H9 (cell line): ENCODE measurements at regions not wholly inside any gene's neighbourhood (a gene's known extent, or its start where the extent isn't known, plus 50 kb on each side); places are given as distances from the start of the nearest gene placed in this dataset.
A peak's percentile ranks its signal among the peaks of the same experiment; 100 is the strongest.

Experiments
- DNase-seq: peaks from one replicate; pipeline ENCODE4 v3.0.0-alpha.2; 2017
- H2AFZ ChIP-seq: one replicate; pipeline ENCODE4 v1.6.1; 2013; ENCODE audit warnings: mild to moderate bottlenecking, low read length, control low read depth, moderate library complexity
- H2AK5ac ChIP-seq: 2 replicates; pipeline ENCODE4 v1.6.1; 2013; ENCODE audit warnings: low read length, control low read depth, mixed read lengths; ENCODE audit not compliant: insufficient read length
- H2BK120ac ChIP-seq: one replicate; pipeline ENCODE4 v1.6.1; 2013; ENCODE audit warnings: low read depth, mild to moderate bottlenecking, low read length, control low read depth, inconsistent platforms; ENCODE audit not compliant: poor library complexity, severe bottlenecking
- H2BK12ac ChIP-seq: 2 replicates; pipeline ENCODE4 v1.6.1; 2013; ENCODE audit warnings: low read length, control low read depth, mixed read lengths, low read depth; ENCODE audit not compliant: insufficient read length
- H2BK15ac ChIP-seq: 2 replicates; pipeline ENCODE4 v1.6.1; 2013; ENCODE audit warnings: low read depth, low read length, control low read depth
- H2BK20ac ChIP-seq: one replicate; pipeline ENCODE4 v1.6.1; 2013; ENCODE audit warnings: low read depth, mild to moderate bottlenecking, low read length, control low read depth, inconsistent platforms; ENCODE audit not compliant: poor library complexity, severe bottlenecking
- H2BK5ac ChIP-seq: 2 replicates; pipeline ENCODE4 v1.6.1; 2013; ENCODE audit warnings: low read length, control low read depth, mixed read lengths; ENCODE audit not compliant: insufficient read length
- H3K14ac ChIP-seq: 2 replicates; pipeline ENCODE4 v1.6.1; 2013; ENCODE audit warnings: low read length, control low read depth; ENCODE audit not compliant: insufficient read depth
- H3K18ac ChIP-seq: 2 replicates; pipeline ENCODE4 v1.6.1; 2013; ENCODE audit warnings: low read depth, mild to moderate bottlenecking, mixed read lengths, low read length, control low read depth; ENCODE audit not compliant: insufficient read length
- H3K23ac ChIP-seq: 2 replicates; pipeline ENCODE4 v1.6.1; 2013; ENCODE audit warnings: low read length, control low read depth, mixed read lengths, low read depth; ENCODE audit not compliant: insufficient read length
- H3K23me2 ChIP-seq: 2 replicates; pipeline ENCODE4 v1.6.1; 2013; ENCODE audit warnings: low read depth, mild to moderate bottlenecking, mixed read lengths, low read length, control low read depth; ENCODE audit not compliant: insufficient read length, poor library complexity, severe bottlenecking
- H3K27ac ChIP-seq: 2 replicates; pipeline ENCODE4 v1.5.1; 2013; ENCODE audit warnings: low read length, control low read depth, mixed read lengths, low read depth; ENCODE audit not compliant: insufficient read length
- H3K27me3 ChIP-seq: 2 replicates; pipeline ENCODE4 v1.6.1; 2013; ENCODE audit warnings: low read length, control low read depth, inconsistent platforms; ENCODE audit not compliant: insufficient read depth
- H3K4ac ChIP-seq: 2 replicates; pipeline ENCODE4 v1.6.1; 2013; ENCODE audit warnings: low read depth, mild to moderate bottlenecking, control low read depth, inconsistent platforms, low read length, moderate library complexity
- H3K4me1 ChIP-seq: 2 replicates; pipeline ENCODE4 v1.6.1; 2013; ENCODE audit warnings: low read length, control low read depth, inconsistent platforms; ENCODE audit not compliant: insufficient read depth
- H3K4me2 ChIP-seq: 2 replicates; pipeline ENCODE4 v1.6.1; 2013; ENCODE audit warnings: low read length, control low read depth, mixed read lengths; ENCODE audit not compliant: insufficient read length, insufficient read depth
- H3K56ac ChIP-seq: 2 replicates; pipeline ENCODE4 v1.6.1; 2013; ENCODE audit warnings: low read depth, mild to moderate bottlenecking, mixed read lengths, low read length, control low read depth; ENCODE audit not compliant: insufficient read length
- H3K79me1 ChIP-seq: 2 replicates; pipeline ENCODE4 v1.6.1; 2013; ENCODE audit warnings: low read depth, mild to moderate bottlenecking, moderate library complexity, low read length, control low read depth, inconsistent platforms; ENCODE audit not compliant: insufficient read depth, poor library complexity, severe bottlenecking
- H3K79me2 ChIP-seq: 2 replicates; pipeline ENCODE4 v1.6.1; 2013; ENCODE audit warnings: low read length, control low read depth, inconsistent platforms; ENCODE audit not compliant: insufficient read depth
- H3K9ac ChIP-seq: 2 replicates; pipeline ENCODE4 v1.6.1; 2013; ENCODE audit warnings: low read length, control low read depth, mixed read lengths; ENCODE audit not compliant: insufficient read length; ENCODE audit errors: extremely low read depth
- H3K9me3 ChIP-seq: one replicate; pipeline ENCODE4 v1.6.1; 2013; ENCODE audit warnings: low read depth, low read length, inconsistent platforms; ENCODE audit not compliant: control insufficient read depth
- H3T11ph ChIP-seq: one replicate; pipeline ENCODE4 v1.6.1; 2013; ENCODE audit warnings: mild to moderate bottlenecking, low read length, control low read depth, inconsistent platforms
- H4K20me1 ChIP-seq: one replicate; pipeline ENCODE4 v1.6.1; 2013; ENCODE audit not compliant: control insufficient read depth, insufficient read length, insufficient read depth
- H4K5ac ChIP-seq: 2 replicates; pipeline ENCODE4 v1.6.1; 2013; ENCODE audit warnings: low read depth, mild to moderate bottlenecking, mixed read lengths, low read length, control low read depth; ENCODE audit not compliant: insufficient read length
- H4K8ac ChIP-seq: replicated peaks from 2 replicates; pipeline ENCODE4 v1.6.1; 2013; ENCODE audit warnings: low read length, control low read depth, mixed read lengths, low read depth; ENCODE audit not compliant: insufficient read length
- H4K91ac ChIP-seq: 2 replicates; pipeline ENCODE4 v1.6.1; 2013; ENCODE audit warnings: low read depth, mild to moderate bottlenecking, moderate library complexity, mixed read lengths, low read length, control low read depth; ENCODE audit not compliant: insufficient read length
- H3K27ac Mint-ChIP-seq, 3 experiments: 2 replicates in 2 of 3; 3 replicates in 1 of 3; pipeline ENCODE4 v1.8.0; 2020 to 2021; ENCODE audit warnings: mixed read lengths in 3 of 3, mild to moderate bottlenecking in 1 of 3, moderate library complexity in 1 of 3
- H3K27me3 Mint-ChIP-seq: 2 replicates; pipeline ENCODE4 v1.8.0; 2021; ENCODE audit warnings: low read depth, mild to moderate bottlenecking, moderate library complexity, mixed read lengths
- H3K36me3 Mint-ChIP-seq, 3 experiments: 2 replicates in 2 of 3; 3 replicates in 1 of 3; pipeline ENCODE4 v1.8.0; 2020 to 2021; ENCODE audit warnings: low read depth in 3 of 3, mixed read lengths in 3 of 3; ENCODE audit not compliant: insufficient read depth in 1 of 3
- H3K4me1 Mint-ChIP-seq, 2 experiments: 2 replicates each; pipeline ENCODE4 v1.8.0; 2020; ENCODE audit warnings: mixed read lengths in 2 of 2
- H3K4me3 Mint-ChIP-seq, 2 experiments: 2 replicates in 1 of 2; 3 replicates in 1 of 2; pipeline ENCODE4 v1.8.0; 2020 to 2021; ENCODE audit warnings: mild to moderate bottlenecking in 2 of 2, mixed read lengths in 2 of 2, moderate library complexity in 1 of 2
- H3K9me3 Mint-ChIP-seq, 2 experiments: 2 replicates in 1 of 2; 3 replicates in 1 of 2; pipeline ENCODE4 v1.8.0; 2020; ENCODE audit warnings: mild to moderate bottlenecking in 2 of 2, mixed read lengths in 2 of 2, moderate library complexity in 1 of 2
- CTCF ChIP-seq: fragments of 200-600 bp; sonication (generic); conservative IDR thresholded peaks from 3 replicates; pipeline ENCODE4 v1.8.0; 2021; ENCODE audit warnings: antibody characterized with exemption, mild to moderate bottlenecking
- WGBS: extraction: QIAGEN DNeasy Blood & Tissue Kit; methylation state at CpG from one replicate; pipeline ENCODE4 v1.1.7; 2013; ENCODE audit warnings: missing lambda C conversion rate, low lambda C conversion rate, mixed read lengths; ENCODE audit not compliant: insufficient read length; ENCODE audit errors: extremely low coverage; 5-methylcytosine and 5-hydroxymethylcytosine counted together

DNA sequence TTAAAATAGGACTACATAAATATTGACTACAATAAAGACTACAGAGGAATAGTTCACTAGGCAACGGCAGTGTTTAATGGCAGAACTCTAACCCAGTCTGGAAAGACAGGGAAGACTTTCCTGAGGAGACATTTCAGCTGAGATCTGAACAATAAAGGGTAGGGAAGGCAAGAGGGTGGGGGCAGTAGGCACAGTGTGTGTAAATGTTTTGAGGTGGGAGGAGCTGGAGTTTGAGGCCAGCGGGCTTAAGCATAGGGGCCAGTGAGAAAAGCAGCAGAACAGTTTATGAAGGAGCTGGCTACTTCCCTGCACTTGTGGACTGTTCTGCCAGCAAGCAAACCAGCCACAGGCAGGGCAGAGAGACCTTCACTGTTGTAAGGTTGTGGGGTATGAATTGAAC, 76.6 kb upstream of the UGP2 start:
- Histone ChIP-seq H3K18ac (no peak overlapping the region), H3K9ac (no peak overlapping the region), H3K79me2 (no peaks in the 10 kb centered on the region), H3K23me2 (no peaks in the 10 kb centered on the region), H3K9me3 (no peaks in the 10 kb centered on the region), H2BK20ac (no peak overlapping the region), H2BK12ac (no peak overlapping the region), H2BK15ac (no peak overlapping the region), H3K27me3 (no peaks in the 10 kb centered on the region; the same call in 1 of the 2 replicates), H4K5ac (no peak overlapping the region), H3K4ac (no peak overlapping the region), H4K91ac (no peak overlapping the region), H3K14ac (no peak overlapping the region), H3K4me2 (peak overlapping the region; percentile 10), H3K23ac (no peak overlapping the region), H4K8ac (no peak overlapping the region), H3K56ac (no peak overlapping the region), H2AK5ac (no peak overlapping the region), H3T11ph (no peak overlapping the region), H3K27ac (no peak overlapping the region), H2AFZ (no peak overlapping the region), H4K20me1 (no peaks in the 10 kb centered on the region), H3K79me1 (no peaks in the 10 kb centered on the region), H2BK5ac (no peak overlapping the region), H2BK120ac (no peak overlapping the region), H3K4me1 (peaks cover 6% of the 10 kb centered on the region; the same call in 1 of the 2 replicates)
- TF ChIP-seq CTCF: no peak
- Mint-ChIP-seq H3K27me3 (no peaks in the 10 kb centered on the region), H3K27ac (peak overlapping the region; percentile 47 to 95 (median 73); a peak in 5 of 7 replicates), H3K9me3 (peaks cover 13% of the 10 kb centered on the region in 2 experiments), H3K4me3 (peak overlapping the region; percentile 9 to 10; a peak in 2 of 5 replicates), H3K36me3 (peaks cover 8 to 13% (median 10%) of the 10 kb centered on the region in 3 experiments; a peak in 6 of 7 replicates), H3K4me1 (peaks cover 32 to 38% of the 10 kb centered on the region in 2 experiments)
- WGBS: no CpG with 5 or more reads among the region's 2 CpGs
- peak; percentile 30 for DNase-seq
